ENCODE measurements at regions not wholly inside any gene's neighbourhood (a gene's known extent, or its start where the extent isn't known, plus 50 kb on each side); places are given as distances from the start of the nearest gene placed in this dataset.

DNA sequence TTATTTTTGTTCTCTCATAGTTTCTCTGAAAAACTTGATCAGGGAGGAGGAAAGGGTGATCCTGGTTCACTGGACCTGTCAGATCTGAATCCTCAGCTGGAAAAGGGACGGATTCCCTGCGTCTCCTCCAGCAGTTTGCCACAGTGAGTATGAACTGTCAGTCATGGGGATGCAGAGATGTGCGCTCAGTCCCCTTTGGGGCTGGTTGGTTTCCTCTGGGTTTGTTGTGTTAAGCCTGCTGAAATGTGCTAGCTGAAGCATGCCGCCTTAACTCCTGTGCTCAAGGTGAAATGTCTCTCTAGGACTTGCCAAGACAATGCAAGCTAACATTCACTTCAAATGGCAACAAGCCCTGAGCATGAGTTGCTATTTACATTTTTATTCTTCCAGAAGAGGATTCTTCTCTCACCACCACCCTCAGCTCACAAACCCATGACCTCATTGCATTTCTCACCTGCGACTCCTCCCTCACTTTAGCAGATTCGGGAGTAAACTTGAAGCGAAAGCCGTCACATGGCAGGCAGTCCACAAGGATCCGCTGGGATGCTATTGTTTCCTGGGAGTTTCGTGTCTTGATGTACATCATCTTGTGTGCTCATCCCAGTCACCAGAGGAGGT, 192.9 kb upstream of the FZD8 start:
- Mint-ChIP-seq H3K27me3 (ENCODE audit: low read depth, unreplicated experiment) (peaks cover 4% of the 10 kb centered on the region), H3K36me3 (ENCODE audit: low read depth, unreplicated experiment) (no peaks in the 10 kb centered on the region), H3K27ac (ENCODE audit: unreplicated experiment) (no peak overlapping the region), H3K4me3 (ENCODE audit: unreplicated experiment) (no peak overlapping the region), H3K9me3 (ENCODE audit: unreplicated experiment) (no peaks in the 10 kb centered on the region), H3K4me1 (ENCODE audit: low read depth, unreplicated experiment) (no peaks in the 10 kb centered on the region)
- no peak overlapping the region for H3K9ac ChIP-seq (ENCODE audit: low read length)
- H3K27me3 ChIP-seq (ENCODE audit: insufficient read depth, low read length), result no peaks in the 10 kb centered on the region
- no peak overlapping the region for H3K27ac ChIP-seq (ENCODE audit: low read depth, low read length)
- no peak overlapping the region for H3K4me3 ChIP-seq (ENCODE audit: insufficient read depth, low read depth, low read length)
- no peaks in the 10 kb centered on the region for H4K20me1 ChIP-seq (ENCODE audit: insufficient read depth, low read length)
- no peak for FAIRE-seq
- TF ChIP-seq EZH2 (IDR thresholded peaks at IDR 0.05; ENCODE audit: insufficient read depth, low read length), result no peak
- TF ChIP-seq, protein P1, sequence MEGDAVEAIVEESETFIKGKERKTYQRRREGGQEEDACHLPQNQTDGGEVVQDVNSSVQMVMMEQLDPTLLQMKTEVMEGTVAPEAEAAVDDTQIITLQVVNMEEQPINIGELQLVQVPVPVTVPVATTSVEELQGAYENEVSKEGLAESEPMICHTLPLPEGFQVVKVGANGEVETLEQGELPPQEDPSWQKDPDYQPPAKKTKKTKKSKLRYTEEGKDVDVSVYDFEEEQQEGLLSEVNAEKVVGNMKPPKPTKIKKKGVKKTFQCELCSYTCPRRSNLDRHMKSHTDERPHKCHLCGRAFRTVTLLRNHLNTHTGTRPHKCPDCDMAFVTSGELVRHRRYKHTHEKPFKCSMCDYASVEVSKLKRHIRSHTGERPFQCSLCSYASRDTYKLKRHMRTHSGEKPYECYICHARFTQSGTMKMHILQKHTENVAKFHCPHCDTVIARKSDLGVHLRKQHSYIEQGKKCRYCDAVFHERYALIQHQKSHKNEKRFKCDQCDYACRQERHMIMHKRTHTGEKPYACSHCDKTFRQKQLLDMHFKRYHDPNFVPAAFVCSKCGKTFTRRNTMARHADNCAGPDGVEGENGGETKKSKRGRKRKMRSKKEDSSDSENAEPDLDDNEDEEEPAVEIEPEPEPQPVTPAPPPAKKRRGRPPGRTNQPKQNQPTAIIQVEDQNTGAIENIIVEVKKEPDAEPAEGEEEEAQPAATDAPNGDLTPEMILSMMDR (IDR thresholded peaks at IDR 0.05; ENCODE audit: insufficient read depth, low read depth, low read length), result no peak
- H3K4me1 ChIP-seq (ENCODE audit: insufficient read depth, low read length), result no peaks in the 10 kb centered on the region
- DNase-seq (ENCODE audit: low read depth), result no peak
- H3K4me2 ChIP-seq (ENCODE audit: low read length), result no peak overlapping the region
- no peaks in the 10 kb centered on the region for H3K36me3 ChIP-seq (ENCODE audit: insufficient read depth, low read length)
- no peaks in the 10 kb centered on the region for H3K9me3 ChIP-seq (ENCODE audit: insufficient read depth, low read depth, low read length)
- no peaks in the 10 kb centered on the region for H3K79me2 ChIP-seq (ENCODE audit: insufficient read depth, low read length)
- no peak overlapping the region for H2AFZ ChIP-seq (ENCODE audit: low read depth, low read length)

- FAIRE-seq (no peak), DNase-seq (ENCODE audit: low read depth) (no peak)
- TF ChIP-seq, protein P1 (IDR thresholded peaks at IDR 0.05; ENCODE audit: insufficient read depth, low read depth, low read length), result no peak
- no peak for TF ChIP-seq EZH2 (IDR thresholded peaks at IDR 0.05; ENCODE audit: insufficient read depth, low read length)
- no peak overlapping the region for H3K4me3 ChIP-seq (ENCODE audit: insufficient read depth, low read depth, low read length)
- H3K9ac ChIP-seq (ENCODE audit: low read length), result no peak overlapping the region
- no peaks in the 10 kb centered on the region for H3K4me1 Mint-ChIP-seq (ENCODE audit: low read depth, unreplicated experiment)
- no peaks in the 10 kb centered on the region for H3K27me3 Mint-ChIP-seq (ENCODE audit: low read depth, unreplicated experiment)
- H3K9me3 Mint-ChIP-seq (ENCODE audit: unreplicated experiment), result peaks cover under 1% of the 10 kb centered on the region
- H3K27ac ChIP-seq (ENCODE audit: low read depth, low read length), result no peak overlapping the region
- H3K9me3 ChIP-seq (ENCODE audit: insufficient read depth, low read depth, low read length), result no peaks in the 10 kb centered on the region
- H3K4me3 Mint-ChIP-seq (ENCODE audit: unreplicated experiment), result no peak overlapping the region
- H3K36me3 ChIP-seq (ENCODE audit: insufficient read depth, low read length), result no peaks in the 10 kb centered on the region
- no peaks in the 10 kb centered on the region for H3K27me3 ChIP-seq (ENCODE audit: insufficient read depth, low read length)
- no peaks in the 10 kb centered on the region for H3K36me3 Mint-ChIP-seq (ENCODE audit: low read depth, unreplicated experiment)
- H3K4me1 ChIP-seq (ENCODE audit: insufficient read depth, low read length), result no peaks in the 10 kb centered on the region
- H2AFZ ChIP-seq (ENCODE audit: low read depth, low read length), result no peak overlapping the region
- H3K4me2 ChIP-seq (ENCODE audit: low read length), result no peak overlapping the region
- H3K79me2 ChIP-seq (ENCODE audit: insufficient read depth, low read length), result no peaks in the 10 kb centered on the region
- H3K27ac Mint-ChIP-seq (ENCODE audit: unreplicated experiment), result no peak overlapping the region
- no peaks in the 10 kb centered on the region for H4K20me1 ChIP-seq (ENCODE audit: insufficient read depth, low read length)
These were observed 185.7 kb upstream of the FZD8 start for GRCh38 chr10:35827783-35828182.

DNA sequence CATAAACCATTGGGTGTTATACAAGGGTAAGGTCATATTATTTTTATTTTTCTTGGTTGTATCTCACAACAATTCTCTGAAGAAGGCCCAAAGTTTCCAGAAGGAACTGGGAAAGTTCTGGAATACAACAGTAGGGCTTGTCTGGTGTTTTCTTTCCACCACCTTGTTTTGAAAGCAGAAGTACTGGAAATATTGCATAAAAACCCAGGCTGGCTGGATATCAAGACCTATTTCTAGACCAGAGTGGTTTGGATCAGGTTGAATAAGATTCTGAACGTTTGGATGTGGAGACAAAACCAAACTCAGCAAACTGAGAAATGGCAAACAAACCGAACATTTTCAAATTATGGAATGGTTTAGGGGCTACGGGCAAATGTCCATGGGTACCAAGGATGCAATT, 182.6 kb upstream of the FZD8 start:
- no peaks in the 10 kb centered on the region for H3K9me3 ChIP-seq (ENCODE audit: insufficient read depth, low read depth, low read length)
- Mint-ChIP-seq H3K4me1 (ENCODE audit: low read depth, unreplicated experiment) (peaks cover 9% of the 10 kb centered on the region), H3K4me3 (ENCODE audit: unreplicated experiment) (no peak overlapping the region), H3K36me3 (ENCODE audit: low read depth, unreplicated experiment) (no peaks in the 10 kb centered on the region), H3K27me3 (ENCODE audit: low read depth, unreplicated experiment) (no peaks in the 10 kb centered on the region), H3K27ac (ENCODE audit: unreplicated experiment) (no peak overlapping the region), H3K9me3 (ENCODE audit: unreplicated experiment) (peaks cover 2% of the 10 kb centered on the region)
- H3K27ac ChIP-seq (ENCODE audit: low read depth, low read length), result no peak overlapping the region
- H3K27me3 ChIP-seq (ENCODE audit: insufficient read depth, low read length), result no peaks in the 10 kb centered on the region
- no peak for TF ChIP-seq EZH2 (IDR thresholded peaks at IDR 0.05; ENCODE audit: insufficient read depth, low read length)
- TF ChIP-seq, protein P1 (IDR thresholded peaks at IDR 0.05; ENCODE audit: insufficient read depth, low read depth, low read length), result no peak
- no peak overlapping the region for H3K4me2 ChIP-seq (ENCODE audit: low read length)
- DNase-seq (ENCODE audit: low read depth), result no peak
- H3K4me3 ChIP-seq (ENCODE audit: insufficient read depth, low read depth, low read length), result no peak overlapping the region
- no peaks in the 10 kb centered on the region for H4K20me1 ChIP-seq (ENCODE audit: insufficient read depth, low read length)
- H3K79me2 ChIP-seq (ENCODE audit: insufficient read depth, low read length), result no peaks in the 10 kb centered on the region
- H2AFZ ChIP-seq (ENCODE audit: low read depth, low read length), result no peak overlapping the region
- FAIRE-seq, result no peak
- H3K36me3 ChIP-seq (ENCODE audit: insufficient read depth, low read length), result no peaks in the 10 kb centered on the region
- peaks cover 5% of the 10 kb centered on the region for H3K4me1 ChIP-seq (ENCODE audit: insufficient read depth, low read length)
- no peak overlapping the region for H3K9ac ChIP-seq (ENCODE audit: low read length)

All from astrocyte (in vitro differentiated cells and primary cell).